ENCODE measurements at regions not wholly inside any gene's neighbourhood (a gene's known extent, or its start where the extent isn't known, plus 50 kb on each side); places are given as distances from the start of the nearest gene placed in this dataset.
A peak's percentile ranks its signal among the peaks of the same experiment; 100 is the strongest.

- DNase-seq (ENCODE audit: low read depth in 4 of 4, low spot score in 2 of 4), result no peak
Measured at GRCh38 chr14:36083317-36083716, 93.2 kb downstream of the PTCSC3 start.

GRCh38 chr14:36078080-36078479, 98.4 kb downstream of the PTCSC3 start:
- DNase-seq (ENCODE audit: low read depth in 4 of 4, low spot score in 2 of 4), result no peak

- no peak for DNase-seq (ENCODE audit: low read depth in 4 of 4, low spot score in 2 of 4)
Measured at GRCh38 chr14:36076197-36076596, 100.3 kb downstream of the PTCSC3 start.

- no peak for DNase-seq (ENCODE audit: low read depth in 4 of 4, low spot score in 2 of 4)
Measured at GRCh38 chr14:36075203-36075602, 101.3 kb downstream of the PTCSC3 start.

- no peak for DNase-seq (ENCODE audit: low read depth in 4 of 4, low spot score in 2 of 4)
Measured at GRCh38 chr14:36070720-36071043, 105.8 kb downstream of the PTCSC3 start.

GRCh38 chr14:36070031-36070719, 106.3 kb downstream of the PTCSC3 start:
- peak in 2 of 4 donors; percentile 29 to 49 for DNase-seq (ENCODE audit: low read depth in 4 of 4, low spot score in 2 of 4)

- no peak for DNase-seq (ENCODE audit: low read depth in 4 of 4, low spot score in 2 of 4)
Measured at GRCh38 chr14:36069535-36069900, 107.0 kb downstream of the PTCSC3 start.

GRCh38 chr14:36068777-36069534, 107.6 kb downstream of the PTCSC3 start:
- no peak for DNase-seq (ENCODE audit: low read depth in 4 of 4, low spot score in 2 of 4)

GRCh38 chr14:36067428-36068187, 108.9 kb downstream of the PTCSC3 start:
- DNase-seq (ENCODE audit: low read depth in 4 of 4, low spot score in 2 of 4), result no peak

GRCh38 chr14:36066636-36067035, 109.9 kb downstream of the PTCSC3 start:
- no peak for DNase-seq (ENCODE audit: low read depth in 4 of 4, low spot score in 2 of 4)

- no peak for DNase-seq (ENCODE audit: low read depth in 4 of 4, low spot score in 2 of 4)
Measured at GRCh38 chr14:36065831-36066230, 110.7 kb downstream of the PTCSC3 start.

GRCh38 chr14:36059531-36059930, 117.0 kb downstream of the PTCSC3 start:
- DNase-seq (ENCODE audit: low read depth in 4 of 4, low spot score in 2 of 4), result no peak

GRCh38 chr14:36057452-36058116, 118.9 kb downstream of the PTCSC3 start:
- DNase-seq (ENCODE audit: low read depth in 4 of 4, low spot score in 2 of 4), result no peak

GRCh38 chr14:36056845-36057244, 119.7 kb downstream of the PTCSC3 start:
- DNase-seq (ENCODE audit: low read depth in 4 of 4, low spot score in 2 of 4), result no peak

- no peak for DNase-seq (ENCODE audit: low read depth in 4 of 4, low spot score in 2 of 4)
Measured at GRCh38 chr14:36055681-36056225, 120.8 kb downstream of the PTCSC3 start.

GRCh38 chr14:36055052-36055378, 121.5 kb downstream of the PTCSC3 start:
- no peak for DNase-seq (ENCODE audit: low read depth in 4 of 4, low spot score in 2 of 4)

GRCh38 chr14:36054353-36055051, 122.0 kb downstream of the PTCSC3 start:
- no peak for DNase-seq (ENCODE audit: low read depth in 4 of 4, low spot score in 2 of 4)

- DNase-seq (ENCODE audit: low read depth in 4 of 4, low spot score in 2 of 4), result no peak
Measured at GRCh38 chr14:36052681-36053080, 123.8 kb downstream of the PTCSC3 start.

- DNase-seq (ENCODE audit: low read depth in 4 of 4, low spot score in 2 of 4), result no peak
Measured at GRCh38 chr14:36052063-36052462, 124.5 kb downstream of the PTCSC3 start.

GRCh38 chr14:36048667-36049066, 127.9 kb downstream of the PTCSC3 start:
- DNase-seq (ENCODE audit: low read depth in 4 of 4, low spot score in 2 of 4), result no peak

Measured in left renal cortex interstitium (tissue), 4 donors.